ENCODE measurements at regions not wholly inside any gene's neighbourhood (a gene's known extent, or its start where the extent isn't known, plus 50 kb on each side); places are given as distances from the start of the nearest gene placed in this dataset.
A peak's percentile ranks its signal among the peaks of the same experiment; 100 is the strongest.

GRCh38 chr12:94059394-94060368 is 88.7 kb upstream of the PLXNC1 start:
- WGBS, 2 donors: 53 to 54% methylated on average over 5 of the region's 5 CpGs
- TF ChIP-seq POLR2A (IDR thresholded peaks at IDR 0.05) (no peak), CTCF (IDR thresholded peaks at IDR 0.05) (no peak)
- intact Hi-C loops (cut with DNase I): no loop called here

GRCh38 chr12:94062194-94062593 is 86.2 kb upstream of the PLXNC1 start:
- H3K36me3 ChIP-seq: no peaks in the 10 kb centered on the region
- TF ChIP-seq POLR2A (IDR thresholded peaks at IDR 0.05): no peak
- TF ChIP-seq CTCF (IDR thresholded peaks at IDR 0.05): no peak
- no peaks in the 10 kb centered on the region for H3K9me3 ChIP-seq
- no peaks in the 10 kb centered on the region for H3K27me3 ChIP-seq
- peaks cover 7 to 11% of the 10 kb centered on the region in 2 donors for H3K4me1 ChIP-seq
- intact Hi-C loops (cut with DNase I): no loop called here
- H3K27ac ChIP-seq: no peak overlapping the region
- WGBS, 2 donors: 94 to 98% methylated on average over 1 of the region's 1 CpG
- DNase-seq: no peak
- no peak overlapping the region for H3K4me3 ChIP-seq (replicated peaks in 1 of 3)

More at GRCh38 chr12:94059394-94060368, 88.7 kb upstream of the PLXNC1 start:
- Histone ChIP-seq H3K27me3 (no peaks in the 10 kb centered on the region), H3K4me1 (peaks cover 7 to 11% of the 10 kb centered on the region in 2 donors), H3K9me3 (no peaks in the 10 kb centered on the region), H3K36me3 (no peaks in the 10 kb centered on the region), H3K4me3 (replicated peaks in 1 of 3) (no peak overlapping the region), H3K27ac (peak overlapping the region in 1 of 3 donors; percentile 33)
- DNase-seq: no peak

GRCh38 chr12:94062796-94063635 is 85.4 kb upstream of the PLXNC1 start:
- intact Hi-C loops (cut with DNase I): no loop called here

GRCh38 chr12:94070520-94070919 is 77.9 kb upstream of the PLXNC1 start:
- TF ChIP-seq POLR2A (IDR thresholded peaks at IDR 0.05) (no peak), CTCF (IDR thresholded peaks at IDR 0.05) (no peak)
- Histone ChIP-seq H3K4me1 (peaks cover 0 to 8% of the 10 kb centered on the region in 2 donors), H3K27ac (no peak overlapping the region), H3K4me3 (replicated peaks in 1 of 3) (no peak overlapping the region), H3K9me3 (no peaks in the 10 kb centered on the region), H3K36me3 (no peaks in the 10 kb centered on the region), H3K27me3 (no peaks in the 10 kb centered on the region)
- no peak for DNase-seq
- WGBS, 2 donors: 86 to 92% methylated on average over 5 of the region's 5 CpGs
- intact Hi-C loops (cut with DNase I): no loop called here

More at GRCh38 chr12:94062796-94063635, 85.4 kb upstream of the PLXNC1 start:
- DNase-seq: peak; percentile 69 to 72
- TF ChIP-seq CTCF (IDR thresholded peaks at IDR 0.05) (no peak), POLR2A (IDR thresholded peaks at IDR 0.05) (no peak)
- Histone ChIP-seq H3K9me3 (no peaks in the 10 kb centered on the region), H3K27me3 (no peaks in the 10 kb centered on the region), H3K27ac (no peak overlapping the region), H3K4me3 (replicated peaks in 1 of 3) (no peak overlapping the region), H3K36me3 (no peaks in the 10 kb centered on the region), H3K4me1 (peaks cover 7 to 11% of the 10 kb centered on the region in 2 donors)
- WGBS, 2 donors: 58 to 62% methylated on average over 4 of the region's 4 CpGs

All from thyroid gland (tissue), 4 donors.